ENCODE measurements at regions not wholly inside any gene's neighbourhood (a gene's known extent, or its start where the extent isn't known, plus 50 kb on each side); places are given as distances from the start of the nearest gene placed in this dataset.

GRCh38 chr1:95312181-95312580, 78.2 kb downstream of the RWDD3 start:
- Histone ChIP-seq H3K27me3 (ENCODE audit: low read length) (no peaks in the 10 kb centered on the region), H3K79me2 (ENCODE audit: low read length) (no peaks in the 10 kb centered on the region), H3K9me3 (ENCODE audit: low read length) (no peaks in the 10 kb centered on the region), H4K20me1 (ENCODE audit: insufficient read depth, low read depth, low read length) (no peaks in the 10 kb centered on the region), H3K9me2 (replicated peaks; ENCODE audit: insufficient read depth, low read length) (no peaks in the 10 kb centered on the region), H3K4me1 (ENCODE audit: low read length) (no peaks in the 10 kb centered on the region), H3K4me3 (ENCODE audit: low read length) (no peak overlapping the region), H3K36me3 (ENCODE audit: insufficient read depth, low read length) (no peaks in the 10 kb centered on the region), H3K9ac (ENCODE audit: low read length) (no peak overlapping the region), H2AFZ (ENCODE audit: low read length) (no peak overlapping the region), H3K27ac (ENCODE audit: low read length) (no peak overlapping the region), H3K4me2 (ENCODE audit: low read depth, low read length, poor library complexity, severe bottlenecking) (no peak overlapping the region)
- no peak for DNase-seq

GRCh38 chr1:95313527-95313926, 79.5 kb downstream of the RWDD3 start:
- no peaks in the 10 kb centered on the region for H3K4me1 ChIP-seq (ENCODE audit: low read length)

GRCh38 chr1:95321531-95321930, 87.5 kb downstream of the RWDD3 start:
- Histone ChIP-seq H3K9me3 (ENCODE audit: low read length) (no peaks in the 10 kb centered on the region), H3K9ac (ENCODE audit: low read length) (no peak overlapping the region), H3K4me1 (ENCODE audit: low read length) (no peaks in the 10 kb centered on the region), H4K20me1 (ENCODE audit: insufficient read depth, low read depth, low read length) (no peaks in the 10 kb centered on the region), H3K27me3 (ENCODE audit: low read length) (0 out of 2 replicates have a peak, but pooled peaks cover 3% of the 10 kb centered on the region), H3K36me3 (ENCODE audit: insufficient read depth, low read length) (no peaks in the 10 kb centered on the region), H3K27ac (ENCODE audit: low read length) (no peak overlapping the region), H3K9me2 (replicated peaks; ENCODE audit: insufficient read depth, low read length) (no peaks in the 10 kb centered on the region), H3K4me3 (ENCODE audit: low read length) (no peak overlapping the region), H3K4me2 (ENCODE audit: low read depth, low read length, poor library complexity, severe bottlenecking) (no peak overlapping the region), H2AFZ (ENCODE audit: low read length) (no peak overlapping the region), H3K79me2 (ENCODE audit: low read length) (no peaks in the 10 kb centered on the region)
- DNase-seq: no peak

More at GRCh38 chr1:95313527-95313926, 79.5 kb downstream of the RWDD3 start:
- Histone ChIP-seq H2AFZ (ENCODE audit: low read length) (no peak overlapping the region), H3K27me3 (ENCODE audit: low read length) (no peaks in the 10 kb centered on the region), H3K36me3 (ENCODE audit: insufficient read depth, low read length) (no peaks in the 10 kb centered on the region), H3K9me2 (replicated peaks; ENCODE audit: insufficient read depth, low read length) (no peaks in the 10 kb centered on the region), H3K27ac (ENCODE audit: low read length) (no peak overlapping the region), H3K4me3 (ENCODE audit: low read length) (no peak overlapping the region), H4K20me1 (ENCODE audit: insufficient read depth, low read depth, low read length) (no peaks in the 10 kb centered on the region), H3K9me3 (ENCODE audit: low read length) (no peaks in the 10 kb centered on the region), H3K79me2 (ENCODE audit: low read length) (no peaks in the 10 kb centered on the region), H3K4me2 (ENCODE audit: low read depth, low read length, poor library complexity, severe bottlenecking) (no peak overlapping the region), H3K9ac (ENCODE audit: low read length) (no peak overlapping the region)
- DNase-seq: no peak

GRCh38 chr1:95323123-95323522, 89.1 kb downstream of the RWDD3 start:
- H3K4me3 ChIP-seq (ENCODE audit: low read length): no peak overlapping the region
- H3K79me2 ChIP-seq (ENCODE audit: low read length): no peaks in the 10 kb centered on the region
- H3K4me2 ChIP-seq (ENCODE audit: low read depth, low read length, poor library complexity, severe bottlenecking): no peak overlapping the region

GRCh38 chr1:95325349-95325748, 91.3 kb downstream of the RWDD3 start:
- no peaks in the 10 kb centered on the region for H3K36me3 ChIP-seq (ENCODE audit: insufficient read depth, low read length)
- H4K20me1 ChIP-seq (ENCODE audit: insufficient read depth, low read depth, low read length): no peaks in the 10 kb centered on the region
- H3K4me3 ChIP-seq (ENCODE audit: low read length): no peak overlapping the region
- no peak for DNase-seq
- H3K79me2 ChIP-seq (ENCODE audit: low read length): no peaks in the 10 kb centered on the region
- H3K9ac ChIP-seq (ENCODE audit: low read length): no peak overlapping the region
- 0 out of 2 replicates have a peak, but pooled peaks cover 3% of the 10 kb centered on the region for H3K27me3 ChIP-seq (ENCODE audit: low read length)
- no peaks in the 10 kb centered on the region for H3K9me3 ChIP-seq (ENCODE audit: low read length)
- H3K4me2 ChIP-seq (ENCODE audit: low read depth, low read length, poor library complexity, severe bottlenecking): no peak overlapping the region
- no peaks in the 10 kb centered on the region for H3K4me1 ChIP-seq (ENCODE audit: low read length)
- H3K9me2 ChIP-seq (replicated peaks; ENCODE audit: insufficient read depth, low read length): no peaks in the 10 kb centered on the region
- no peak overlapping the region for H2AFZ ChIP-seq (ENCODE audit: low read length)
- no peak overlapping the region for H3K27ac ChIP-seq (ENCODE audit: low read length)

More at GRCh38 chr1:95323123-95323522, 89.1 kb downstream of the RWDD3 start:
- Histone ChIP-seq H3K36me3 (ENCODE audit: insufficient read depth, low read length) (no peaks in the 10 kb centered on the region), H3K4me1 (ENCODE audit: low read length) (no peaks in the 10 kb centered on the region), H3K9me3 (ENCODE audit: low read length) (no peaks in the 10 kb centered on the region), H3K27me3 (ENCODE audit: low read length) (0 out of 2 replicates have a peak, but pooled peaks cover 3% of the 10 kb centered on the region), H2AFZ (ENCODE audit: low read length) (no peak overlapping the region), H3K9ac (ENCODE audit: low read length) (no peak overlapping the region), H3K9me2 (replicated peaks; ENCODE audit: insufficient read depth, low read length) (no peaks in the 10 kb centered on the region), H3K27ac (ENCODE audit: low read length) (no peak overlapping the region), H4K20me1 (ENCODE audit: insufficient read depth, low read depth, low read length) (no peaks in the 10 kb centered on the region)
- DNase-seq: no peak

GRCh38 chr1:95326023-95326422, 92.0 kb downstream of the RWDD3 start:
- H2AFZ ChIP-seq (ENCODE audit: low read length): no peak overlapping the region
- H3K27ac ChIP-seq (ENCODE audit: low read length): no peak overlapping the region
- H3K9me3 ChIP-seq (ENCODE audit: low read length): no peaks in the 10 kb centered on the region
- H3K4me2 ChIP-seq (ENCODE audit: low read depth, low read length, poor library complexity, severe bottlenecking): no peak overlapping the region
- no peak overlapping the region for H3K4me3 ChIP-seq (ENCODE audit: low read length)
- DNase-seq: no peak
- H4K20me1 ChIP-seq (ENCODE audit: insufficient read depth, low read depth, low read length): no peaks in the 10 kb centered on the region
- H3K36me3 ChIP-seq (ENCODE audit: insufficient read depth, low read length): no peaks in the 10 kb centered on the region
- H3K79me2 ChIP-seq (ENCODE audit: low read length): no peaks in the 10 kb centered on the region
- H3K27me3 ChIP-seq (ENCODE audit: low read length): 0 out of 2 replicates have a peak, but pooled peaks cover 3% of the 10 kb centered on the region
- no peaks in the 10 kb centered on the region for H3K4me1 ChIP-seq (ENCODE audit: low read length)
- no peaks in the 10 kb centered on the region for H3K9me2 ChIP-seq (replicated peaks; ENCODE audit: insufficient read depth, low read length)
- no peak overlapping the region for H3K9ac ChIP-seq (ENCODE audit: low read length)

- Histone ChIP-seq H3K4me2 (ENCODE audit: low read depth, low read length, poor library complexity, severe bottlenecking) (no peak overlapping the region), H3K9me3 (ENCODE audit: low read length) (no peaks in the 10 kb centered on the region), H2AFZ (ENCODE audit: low read length) (no peak overlapping the region), H3K9me2 (replicated peaks; ENCODE audit: insufficient read depth, low read length) (no peaks in the 10 kb centered on the region; the same call in 1 of the 2 replicates), H3K4me1 (ENCODE audit: low read length) (no peaks in the 10 kb centered on the region), H3K36me3 (ENCODE audit: insufficient read depth, low read length) (no peaks in the 10 kb centered on the region), H3K4me3 (ENCODE audit: low read length) (no peak overlapping the region), H3K27me3 (ENCODE audit: low read length) (no peaks in the 10 kb centered on the region), H3K79me2 (ENCODE audit: low read length) (no peaks in the 10 kb centered on the region), H4K20me1 (ENCODE audit: insufficient read depth, low read depth, low read length) (no peaks in the 10 kb centered on the region), H3K9ac (ENCODE audit: low read length) (no peak overlapping the region), H3K27ac (ENCODE audit: low read length) (no peak overlapping the region)
- DNase-seq: no peak
Measured at GRCh38 chr1:95332754-95333153, 98.7 kb downstream of the RWDD3 start.

- no peaks in the 10 kb centered on the region for H3K27me3 ChIP-seq (ENCODE audit: low read length)
- H3K36me3 ChIP-seq (ENCODE audit: insufficient read depth, low read length): no peaks in the 10 kb centered on the region
- no peak overlapping the region for H3K9ac ChIP-seq (ENCODE audit: low read length)
- H4K20me1 ChIP-seq (ENCODE audit: insufficient read depth, low read depth, low read length): no peaks in the 10 kb centered on the region
- H2AFZ ChIP-seq (ENCODE audit: low read length): no peak overlapping the region
- H3K9me3 ChIP-seq (ENCODE audit: low read length): no peaks in the 10 kb centered on the region
- H3K4me1 ChIP-seq (ENCODE audit: low read length): no peaks in the 10 kb centered on the region
- no peak for DNase-seq
- H3K27ac ChIP-seq (ENCODE audit: low read length): no peak overlapping the region
- H3K79me2 ChIP-seq (ENCODE audit: low read length): no peaks in the 10 kb centered on the region
- no peak overlapping the region for H3K4me3 ChIP-seq (ENCODE audit: low read length)
- H3K4me2 ChIP-seq (ENCODE audit: low read depth, low read length, poor library complexity, severe bottlenecking): no peak overlapping the region
- H3K9me2 ChIP-seq (replicated peaks; ENCODE audit: insufficient read depth, low read length): no peaks in the 10 kb centered on the region; the same call in 1 of the 2 replicates
Measured at GRCh38 chr1:95339377-95339776, 105.4 kb downstream of the RWDD3 start.

- no peak overlapping the region for H2AFZ ChIP-seq (ENCODE audit: low read length)
- no peaks in the 10 kb centered on the region for H4K20me1 ChIP-seq (ENCODE audit: insufficient read depth, low read depth, low read length)
- H3K4me1 ChIP-seq (ENCODE audit: low read length): no peaks in the 10 kb centered on the region
- no peak overlapping the region for H3K9ac ChIP-seq (ENCODE audit: low read length)
- no peaks in the 10 kb centered on the region for H3K79me2 ChIP-seq (ENCODE audit: low read length)
- no peaks in the 10 kb centered on the region for H3K9me3 ChIP-seq (ENCODE audit: low read length)
- H3K27me3 ChIP-seq (ENCODE audit: low read length): no peaks in the 10 kb centered on the region
- H3K27ac ChIP-seq (ENCODE audit: low read length): no peak overlapping the region
- no peak overlapping the region for H3K4me2 ChIP-seq (ENCODE audit: low read depth, low read length, poor library complexity, severe bottlenecking)
- no peaks in the 10 kb centered on the region for H3K9me2 ChIP-seq (replicated peaks; ENCODE audit: insufficient read depth, low read length)
- no peaks in the 10 kb centered on the region for H3K36me3 ChIP-seq (ENCODE audit: insufficient read depth, low read length)
- H3K4me3 ChIP-seq (ENCODE audit: low read length): no peak overlapping the region
- no peak for DNase-seq
Measured at GRCh38 chr1:95340061-95340460, 106.1 kb downstream of the RWDD3 start.
